K562 (cell line): ENCODE measurements at regions not wholly inside any gene's neighbourhood (a gene's known extent, or its start where the extent isn't known, plus 50 kb on each side); places are given as distances from the start of the nearest gene placed in this dataset.

Experiments used
- ATAC-seq: fragments of 200-7000 bp; cut with Tn5 transposase; 3 replicates; pipeline ENCODE4 v1.9.1; 2020; ENCODE audit warnings: moderate library complexity
- BruUV-seq: library from RNA; stranded (reverse); fragments of 400-500 nt; replicated peaks from 2 replicates; lab custom pipeline; 2021; lab: Mats Ljungman, UMichigan
- CTCF ChIA-PET: fragments of 300-600 bp; formaldehyde crosslinking; extraction: SDS; loops from one replicate; lab custom pipeline; 2021; ENCODE audit warnings: low intra/inter-chr PET ratio; lab: Yijun Ruan, JAX
- POLR2A ChIA-PET: fragments of 300-600, 350-650 bp; sonication (Branson Sonifier 250); formaldehyde crosslinking; extraction: SDS; loops from one replicate; lab custom pipeline; 2021; ENCODE audit warnings: antibody characterized with exemption, inconsistent platforms; lab: Yijun Ruan, JAX
- DNase-seq, 4 experiments: peaks; one replicate each; pipeline versions ENCODE4 v3.0.0 to v3.0.0-alpha.2; 2011 to 2018; ENCODE audit warnings: low spot score in 3 of 4, mixed read lengths in 3 of 4; ENCODE audit errors: extremely low read depth in 1 of 4
- FAIRE-seq: peaks from 2 replicates; lab custom pipeline; 2011; peaks lifted over from hg19 to GRCh38; lab: Jason Lieb, UNC
- H2AFZ ChIP-seq: 2 replicates; pipeline ENCODE4 v1.6.0; 2011; ENCODE audit warnings: low read depth, low read length, control low read depth, inconsistent platforms
- H3K27ac ChIP-seq: fragments of 200-600 bp; 3 replicates; pipeline ENCODE4 v1.8.0; 2011; ENCODE audit warnings: low read depth, mild to moderate bottlenecking, control low read depth, inconsistent platforms, low read length, moderate library complexity, mixed read lengths; ENCODE audit errors: extremely low read depth
- H3K27me3 ChIP-seq, 2 experiments: fragments of 300-600 bp in 1 of 2; 2 replicates in 1 of 2; 3 replicates in 1 of 2; pipeline versions ENCODE4 v1.6.0 to v1.8.0; 2011; ENCODE audit warnings: inconsistent platforms in 2 of 2, low read length in 2 of 2, mild to moderate bottlenecking in 1 of 2, mixed read lengths in 1 of 2, moderate library complexity in 1 of 2; ENCODE audit not compliant: control insufficient read depth in 2 of 2, insufficient read depth in 2 of 2
- H3K36me3 ChIP-seq: fragments of 300-600 bp; 3 replicates; pipeline ENCODE4 v1.8.0; 2011; ENCODE audit warnings: mild to moderate bottlenecking, low read length, inconsistent platforms; ENCODE audit not compliant: control insufficient read depth, insufficient read depth
- H3K4me1 ChIP-seq, 2 experiments: fragments of 200-600 bp in 1 of 2; replicated peaks in 1 of 2; 2 replicates in 1 of 2; 3 replicates in 1 of 2; pipeline versions ENCODE4 v1.5.1 to v1.8.0; 2011; ENCODE audit warnings: inconsistent platforms in 2 of 2, low read length in 2 of 2, mild to moderate bottlenecking in 1 of 2, mixed read lengths in 1 of 2, moderate library complexity in 1 of 2; ENCODE audit not compliant: control insufficient read depth in 2 of 2, insufficient read depth in 2 of 2
- H3K4me2 ChIP-seq: 2 replicates; pipeline ENCODE4 v1.6.1; 2011; ENCODE audit warnings: low read length, control low read depth, inconsistent platforms, mixed read lengths; ENCODE audit not compliant: insufficient read depth
- H3K4me3 ChIP-seq: fragments of 200-600 bp; sonication (generic), shearing (Covaris generic); 2 replicates; pipeline ENCODE4 v1.5.1; 2016; ENCODE audit warnings: control low read depth, inconsistent platforms
- H3K79me2 ChIP-seq: fragments of 200-600 bp; 3 replicates; pipeline ENCODE4 v1.8.0; 2011; ENCODE audit warnings: low read length, inconsistent platforms; ENCODE audit not compliant: control insufficient read depth, insufficient read depth
- H3K9ac ChIP-seq, 2 experiments: 2 replicates each; pipeline versions ENCODE4 v1.6.0 to v1.6.1; 2011; ENCODE audit warnings: low read depth in 2 of 2, low read length in 2 of 2, control low read depth in 1 of 2, inconsistent platforms in 1 of 2, mild to moderate bottlenecking in 1 of 2, mixed read lengths in 1 of 2; ENCODE audit not compliant: insufficient read depth in 1 of 2
- H3K9me1 ChIP-seq: one replicate; pipeline ENCODE4 v1.6.0; 2011; ENCODE audit warnings: inconsistent platforms, mild to moderate bottlenecking, low read length, moderate library complexity; ENCODE audit not compliant: control insufficient read depth, insufficient read depth
- H3K9me3 ChIP-seq: replicated peaks from 2 replicates; pipeline ENCODE4 v1.5.1; 2011; ENCODE audit warnings: low read depth, low read length, inconsistent platforms; ENCODE audit not compliant: control insufficient read depth, insufficient read depth
- H4K20me1 ChIP-seq: replicated peaks from 2 replicates; pipeline ENCODE4 v1.6.1; 2011; ENCODE audit warnings: low read length, inconsistent platforms, mixed read lengths; ENCODE audit not compliant: control insufficient read depth, insufficient read depth
- EGR1 ChIP-seq: fragments of 450-650 bp; conservative IDR thresholded peaks from 2 replicates; pipeline ENCODE4 v1.6.1; 2017; ENCODE audit warnings: mild to moderate bottlenecking
- HDAC2 ChIP-seq: fragments of 450-650 bp; IDR thresholded peaks from 2 replicates; pipeline ENCODE4 v1.6.1; 2016; ENCODE audit warnings: mild to moderate bottlenecking
- MCM7 ChIP-seq, 2 experiments: fragments of 450-650 bp; IDR thresholded peaks; 2 replicates each; pipeline ENCODE4 v1.6.1; 2016 to 2018
- NRF1 ChIP-seq, 2 experiments: fragments of 450-650 bp; IDR thresholded peaks in 1 of 2; conservative IDR thresholded peaks in 1 of 2; 2 replicates each; pipeline ENCODE4 v1.6.1; 2014; ENCODE audit warnings: mild to moderate bottlenecking in 2 of 2
- PTRF ChIP-seq: fragments of 450-650 bp; IDR thresholded peaks from 2 replicates; pipeline ENCODE4 v1.6.1; 2016; ENCODE audit warnings: mild to moderate bottlenecking, missing genetic modification characterization, missing compliant biosample characterization
- SMAD1 ChIP-seq: fragments of 150-350 bp; IDR thresholded peaks from 2 replicates; pipeline ENCODE4 v1.6.1; 2014; ENCODE audit warnings: low read length, low read depth; ENCODE audit not compliant: partially characterized antibody
- TBP ChIP-seq: optimal IDR thresholded peaks from 2 replicates; pipeline ENCODE3; 2011; ENCODE audit warnings: low read depth, low read length, improper control_type of control experiment
- WGBS: fragments of 100-300 bp; shearing (Covaris generic); methylation state at CpG from one replicate; pipeline ENCODE4 v1.1.6; 2016; ENCODE audit warnings: low coverage, mixed read lengths; ENCODE audit not compliant: insufficient coverage; ENCODE audit errors: missing lambda C conversion rate; 5-methylcytosine and 5-hydroxymethylcytosine counted together
- in situ Hi-C: fragments of 300-500 bp; cut with MboI; formaldehyde crosslinking; loops from 4 replicates; pipeline ENCODE4 v1.15.0; 2018; ENCODE audit warnings: inconsistent platforms, mixed read lengths
- intact Hi-C: fragments of 100-400 bp; cut with micrococcal nuclease; formaldehyde crosslinking; loops from 2 replicates; pipeline ENCODE4 v1.14.2; 2022
- TF ChIP-seq, protein P1 (sequence below): fragments of 450-650 bp; IDR thresholded peaks from 2 replicates; pipeline ENCODE4 v1.6.1; 2016; ENCODE audit warnings: borderline replicate concordance

DNA sequence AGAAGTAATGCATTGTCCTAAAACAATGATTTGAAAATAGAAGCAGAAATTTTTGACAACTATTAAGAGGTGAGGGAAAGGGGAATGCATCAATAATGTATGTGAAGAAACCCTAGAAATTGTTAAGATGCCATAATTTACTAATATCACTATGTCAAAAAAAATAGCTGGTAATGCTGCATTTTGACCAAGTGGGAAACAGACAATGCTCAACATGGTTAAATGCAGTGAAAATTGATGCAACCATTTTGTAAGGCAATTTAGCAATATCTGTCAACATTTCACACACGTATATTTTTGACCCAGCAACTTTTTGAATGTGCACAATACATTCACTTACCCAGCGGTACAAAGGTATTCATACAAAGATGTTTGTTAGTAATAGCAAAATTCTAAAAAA, 381.6 kb downstream of the CDH11 start:
- intact Hi-C loops (no loop called here), in situ Hi-C loops (no loop called here)
- CTCF ChIA-PET = no interaction called here
- no peak overlapping the region for H3K27ac ChIP-seq
- no peaks in the 10 kb centered on the region for H3K27me3 ChIP-seq
- no peaks in the 10 kb centered on the region for H3K4me1 ChIP-seq
- H3K9me3 ChIP-seq = no peaks in the 10 kb centered on the region
- no peaks in the 10 kb centered on the region for H4K20me1 ChIP-seq
- TF ChIP-seq EGR1 = no peak
- no peak for TF ChIP-seq HDAC2
- TF ChIP-seq SMAD1 = no peak
- TF ChIP-seq, protein P1, sequence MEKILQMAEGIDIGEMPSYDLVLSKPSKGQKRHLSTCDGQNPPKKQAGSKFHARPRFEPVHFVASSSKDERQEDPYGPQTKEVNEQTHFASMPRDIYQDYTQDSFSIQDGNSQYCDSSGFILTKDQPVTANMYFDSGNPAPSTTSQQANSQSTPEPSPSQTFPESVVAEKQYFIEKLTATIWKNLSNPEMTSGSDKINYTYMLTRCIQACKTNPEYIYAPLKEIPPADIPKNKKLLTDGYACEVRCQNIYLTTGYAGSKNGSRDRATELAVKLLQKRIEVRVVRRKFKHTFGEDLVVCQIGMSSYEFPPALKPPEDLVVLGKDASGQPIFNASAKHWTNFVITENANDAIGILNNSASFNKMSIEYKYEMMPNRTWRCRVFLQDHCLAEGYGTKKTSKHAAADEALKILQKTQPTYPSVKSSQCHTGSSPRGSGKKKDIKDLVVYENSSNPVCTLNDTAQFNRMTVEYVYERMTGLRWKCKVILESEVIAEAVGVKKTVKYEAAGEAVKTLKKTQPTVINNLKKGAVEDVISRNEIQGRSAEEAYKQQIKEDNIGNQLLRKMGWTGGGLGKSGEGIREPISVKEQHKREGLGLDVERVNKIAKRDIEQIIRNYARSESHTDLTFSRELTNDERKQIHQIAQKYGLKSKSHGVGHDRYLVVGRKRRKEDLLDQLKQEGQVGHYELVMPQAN = no peak
- no peak for TF ChIP-seq MCM7 (IDR thresholded peaks at IDR 0.05)
- TF ChIP-seq PTRF = no peak
- no peak for TF ChIP-seq TBP
- TF ChIP-seq NRF1 (conservative IDR thresholded peaks at IDR 0.05 in 1 of 2, IDR thresholded peaks at IDR 0.05 in 1 of 2) = no peak
- TF ChIP-seq, all 486 proteins: peak for 0
- POLR2A ChIA-PET = no interaction called here
- Histone ChIP-seq H3K4me2 (no peak overlapping the region), H3K79me2 (no peaks in the 10 kb centered on the region), H3K36me3 (no peaks in the 10 kb centered on the region), H3K9ac (no peak overlapping the region), H2AFZ (no peak overlapping the region), H3K9me1 (no peaks in the 10 kb centered on the region), H3K4me3 (no peak overlapping the region)
- ATAC-seq = no peak
- BruUV-seq = no TSS peak
- no peak for FAIRE-seq
- DNase-seq = no peak
- 0% methylated on average over 2 of the region's 2 CpGs for WGBS
